ENCODE measurements at regions not wholly inside any gene's neighbourhood (a gene's known extent, or its start where the extent isn't known, plus 50 kb on each side); places are given as distances from the start of the nearest gene placed in this dataset.

DNA sequence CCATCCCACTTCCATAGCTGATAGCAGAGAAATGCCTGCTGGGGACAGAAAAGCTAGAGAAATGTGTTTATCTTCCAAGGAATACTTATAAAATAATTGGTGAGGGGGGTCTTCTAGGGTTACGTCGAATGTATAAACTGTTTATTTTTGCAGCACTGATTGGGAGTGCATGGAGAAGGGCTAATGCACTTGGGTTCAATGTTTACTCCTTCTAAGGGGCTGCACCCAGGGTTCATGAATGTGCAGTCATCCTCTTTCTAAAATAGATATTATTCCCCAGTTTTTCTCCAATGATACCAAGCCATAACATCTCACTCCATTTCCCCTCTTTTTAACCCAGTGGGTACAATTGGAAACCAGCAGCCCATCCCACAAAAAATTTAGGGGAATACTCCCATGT lies 336.9 kb downstream of the ETS1 start:
- no peak for DNase-seq

DNA sequence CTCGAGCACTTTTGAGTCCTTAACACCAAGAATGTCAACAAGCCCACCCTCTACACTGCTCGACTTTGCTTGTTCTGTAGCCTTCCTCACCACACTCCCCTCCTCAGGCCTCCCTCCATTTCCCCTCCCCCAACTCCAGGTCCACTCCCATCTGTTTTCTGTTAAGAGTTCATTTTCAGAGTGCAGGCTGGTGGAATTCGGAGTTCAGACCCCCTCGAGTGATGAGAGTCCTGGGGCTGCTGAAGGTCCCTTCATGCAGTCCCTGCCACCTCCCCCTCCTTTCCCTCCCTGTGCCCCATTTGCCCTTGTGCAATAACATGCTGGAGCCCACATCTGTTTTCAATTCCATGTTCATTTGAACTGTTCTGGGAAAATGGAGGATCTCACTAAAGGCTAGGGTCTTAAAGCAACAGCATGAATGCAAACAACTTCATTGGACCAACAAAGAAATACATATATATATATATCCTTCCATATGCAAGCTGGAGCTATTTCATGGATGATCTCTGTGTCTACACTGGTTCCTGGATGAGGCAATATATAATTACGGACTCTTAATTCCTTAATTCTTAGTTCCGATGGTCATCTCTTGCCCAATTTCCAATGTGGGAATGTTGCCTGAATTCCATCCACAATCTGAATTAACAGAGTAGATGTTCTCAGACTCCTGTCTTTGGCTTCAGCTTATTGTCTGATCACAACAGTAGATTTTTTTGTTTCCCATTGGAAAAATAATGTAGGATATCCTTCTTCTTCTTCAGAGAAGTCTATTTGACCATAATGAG lies 340.4 kb downstream of the ETS1 start:
- DNase-seq, result no peak

DNA sequence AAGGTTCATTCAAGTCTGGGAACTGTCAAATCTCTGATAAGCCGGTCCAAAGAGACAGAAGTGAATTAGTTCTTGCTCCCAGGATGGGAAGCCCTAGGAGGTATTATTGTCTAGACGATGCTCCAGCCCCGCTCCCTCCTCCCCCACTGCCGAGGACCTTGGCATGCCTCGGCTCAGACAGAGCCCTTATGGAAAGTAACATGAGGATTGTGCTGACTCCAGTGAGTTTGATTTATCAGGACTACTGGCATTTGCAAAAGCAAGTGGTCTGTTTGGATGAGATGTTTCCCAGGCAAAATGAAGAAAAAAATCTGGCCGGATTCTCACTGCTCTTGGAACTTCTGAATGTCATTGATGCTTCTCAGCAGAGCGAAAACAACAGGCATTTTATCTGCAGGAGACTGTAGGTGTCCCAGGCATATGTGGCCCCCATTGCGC lies 341.0 kb downstream of the ETS1 start:
- no peak for DNase-seq

DNA sequence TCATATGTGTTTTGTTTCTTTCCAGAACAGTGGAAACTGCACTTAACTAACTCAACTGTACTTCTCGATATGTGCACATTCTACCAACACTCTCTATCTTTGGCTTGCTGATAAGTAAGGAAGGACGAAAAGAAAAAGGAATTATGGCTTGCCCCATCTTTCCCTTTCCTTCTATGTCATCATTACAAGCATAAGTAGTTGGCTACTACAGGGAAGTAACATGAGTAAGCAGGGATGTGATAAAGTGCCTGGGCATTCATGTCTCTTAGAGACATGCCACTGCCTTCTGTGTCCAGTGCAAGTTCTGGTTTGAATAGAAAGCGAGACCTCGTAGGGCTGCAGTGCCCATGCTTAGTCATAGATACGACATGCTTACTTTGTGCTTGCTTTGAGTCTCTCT lies 342.5 kb downstream of the ETS1 start:
- no peak for DNase-seq

DNA sequence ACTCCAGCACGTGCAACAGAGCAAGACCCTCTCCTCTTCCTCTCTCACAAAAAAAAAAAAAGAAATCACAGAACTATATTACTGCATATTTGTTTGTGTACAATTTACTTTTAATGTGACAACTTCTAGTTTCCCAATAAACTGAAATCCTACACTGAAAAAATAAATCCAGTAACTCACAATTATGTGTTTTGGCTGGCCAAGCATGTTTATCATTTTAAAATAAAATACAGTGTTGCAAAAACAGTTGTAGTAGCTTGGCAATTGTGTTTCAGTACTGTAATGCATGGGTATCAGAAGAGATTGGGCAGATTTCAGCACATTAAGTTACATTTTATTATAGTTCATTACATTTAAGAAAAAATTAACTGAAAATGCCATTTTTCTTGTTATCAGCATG lies 344.9 kb downstream of the ETS1 start:
- DNase-seq, result no peak

DNA sequence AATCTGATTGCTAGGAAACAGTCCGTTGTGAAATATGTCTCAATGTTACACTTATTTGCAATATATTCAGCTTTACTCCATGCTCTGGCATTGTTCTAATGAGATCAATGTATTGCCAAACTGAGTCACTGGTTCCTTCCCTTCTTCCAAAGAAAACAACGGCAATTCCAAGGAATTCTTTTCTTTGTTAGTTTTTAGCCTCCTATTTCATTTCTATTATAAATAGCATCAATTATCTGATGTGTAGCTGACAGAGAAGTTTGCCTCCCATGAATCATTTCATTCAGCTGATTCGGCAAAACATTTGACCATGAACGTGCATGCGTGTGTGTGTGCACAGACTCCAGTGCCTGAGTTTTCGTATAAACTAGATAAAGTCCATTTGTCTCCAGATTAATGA lies 346.8 kb downstream of the ETS1 start:
- DNase-seq, result no peak

DNA sequence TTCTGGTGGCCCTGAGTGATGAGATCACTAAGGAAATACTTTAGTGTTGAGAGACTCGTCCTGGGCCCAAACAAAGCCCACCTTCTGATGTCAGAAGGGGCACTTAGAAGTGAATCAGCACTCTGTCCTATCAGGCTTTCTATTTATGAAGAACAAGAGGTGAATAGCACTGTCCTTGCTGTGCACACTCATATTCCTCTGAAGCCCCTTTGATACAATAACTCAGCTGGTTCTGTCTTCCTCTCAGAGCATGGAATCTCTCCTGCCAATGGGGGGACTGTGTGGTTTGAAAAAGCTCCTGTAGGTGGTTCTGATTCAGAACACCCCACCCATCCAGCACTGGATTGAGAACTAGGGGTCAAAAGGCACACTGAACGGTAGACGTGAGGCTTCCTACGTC lies 348.1 kb downstream of the ETS1 start:
- DNase-seq, result no peak

DNA sequence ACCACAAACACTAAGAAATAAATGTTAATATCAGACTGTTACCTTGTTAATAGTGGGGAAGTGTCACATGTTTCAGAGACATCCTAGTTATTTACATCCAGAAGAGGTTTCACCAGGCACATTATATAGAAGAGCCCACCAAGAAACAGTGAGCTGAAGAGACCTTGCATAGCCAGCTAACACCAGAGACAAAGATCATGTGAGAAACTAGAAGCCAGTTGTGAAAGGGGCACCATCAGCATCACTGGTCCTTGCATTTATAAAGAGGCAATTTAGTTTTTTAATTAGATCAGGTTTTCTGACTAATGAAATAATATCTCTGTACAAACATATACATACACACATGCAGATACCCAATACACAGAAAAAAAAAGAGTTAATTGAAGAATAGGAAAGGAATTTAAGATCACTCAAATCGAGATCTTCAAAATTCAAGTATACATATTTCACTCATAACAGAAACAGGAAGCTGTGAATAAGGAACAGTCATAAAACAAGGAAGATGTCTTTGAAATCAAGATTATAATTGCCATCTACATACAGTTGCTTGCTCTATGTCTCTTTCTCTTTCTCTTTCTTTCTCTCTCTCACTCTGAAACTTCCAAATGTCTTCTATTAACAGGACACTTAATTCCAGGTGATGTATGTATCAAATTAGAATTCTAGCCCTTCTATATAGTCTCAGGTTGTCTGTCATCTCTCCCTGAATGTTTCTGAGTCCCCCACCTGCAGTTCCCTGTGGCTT lies 348.7 kb downstream of the ETS1 start:
- DNase-seq, result no peak

DNA sequence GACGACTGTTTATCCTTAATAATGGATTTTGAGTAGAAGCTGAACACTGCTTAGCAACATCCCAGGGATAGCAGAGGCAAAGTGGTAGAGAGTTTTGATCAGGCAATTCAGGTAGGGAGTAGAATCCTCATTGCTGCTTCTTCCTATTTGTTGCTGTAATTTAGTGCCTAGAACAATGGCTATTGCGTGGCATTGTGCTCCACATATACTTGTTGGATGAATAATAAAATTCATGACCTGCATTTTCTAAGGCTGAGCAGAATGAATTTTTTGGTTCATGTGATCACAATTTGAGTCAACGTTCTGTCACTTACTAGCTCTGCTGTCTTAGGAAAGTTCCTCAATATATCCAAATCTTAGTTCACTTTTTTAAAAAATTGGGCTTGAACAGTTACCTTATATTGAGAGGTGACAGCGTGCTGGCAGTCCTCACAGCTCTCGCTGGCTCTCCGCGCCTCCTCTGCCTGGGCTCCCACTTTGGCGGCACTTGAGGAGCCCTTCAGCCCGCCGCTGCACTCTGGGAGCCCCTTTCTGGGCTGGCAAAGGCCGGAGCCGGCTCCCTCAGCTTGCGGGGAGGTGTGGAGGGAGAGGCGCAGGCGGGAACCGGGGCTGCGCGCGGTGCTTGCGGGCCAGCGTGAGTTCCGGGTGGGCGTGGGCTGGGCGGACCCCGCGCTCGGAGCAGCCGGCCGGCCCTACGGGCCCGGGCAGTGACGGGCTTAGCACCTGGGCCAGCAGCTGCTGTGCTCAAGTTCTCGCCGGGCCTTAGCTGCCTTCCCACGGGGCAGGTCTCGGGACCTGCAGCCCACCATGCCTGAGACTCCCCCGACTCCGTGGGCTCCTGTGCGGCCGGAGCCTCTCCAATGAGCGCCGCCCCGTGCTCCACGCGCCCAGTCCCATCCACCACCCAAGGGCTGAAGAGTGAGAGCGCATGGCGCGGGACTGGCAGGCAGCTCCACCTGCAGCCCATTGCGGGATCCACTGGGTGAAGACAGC lies 350.6 kb downstream of the ETS1 start:
- DNase-seq, result no peak

DNA sequence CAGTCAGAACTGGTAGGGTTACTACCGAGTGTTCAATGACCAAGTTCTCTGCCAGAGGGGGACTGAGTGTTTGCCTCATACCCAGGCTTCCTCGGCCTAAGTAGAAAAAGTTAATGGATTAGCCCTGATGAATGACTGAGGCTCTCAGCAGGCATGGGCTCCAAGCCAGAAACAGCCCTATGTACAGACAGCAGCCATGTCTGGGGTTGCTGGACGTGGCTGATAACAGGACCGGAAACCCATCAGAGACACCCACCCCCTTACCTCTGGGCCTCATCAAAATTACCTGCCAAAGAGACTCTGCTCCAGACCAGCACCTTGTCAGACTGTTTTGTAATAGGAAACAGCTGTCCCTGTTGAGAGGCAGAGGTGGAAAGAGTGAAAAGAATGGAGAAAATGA lies 351.4 kb downstream of the ETS1 start:
- no peak for DNase-seq

DNA sequence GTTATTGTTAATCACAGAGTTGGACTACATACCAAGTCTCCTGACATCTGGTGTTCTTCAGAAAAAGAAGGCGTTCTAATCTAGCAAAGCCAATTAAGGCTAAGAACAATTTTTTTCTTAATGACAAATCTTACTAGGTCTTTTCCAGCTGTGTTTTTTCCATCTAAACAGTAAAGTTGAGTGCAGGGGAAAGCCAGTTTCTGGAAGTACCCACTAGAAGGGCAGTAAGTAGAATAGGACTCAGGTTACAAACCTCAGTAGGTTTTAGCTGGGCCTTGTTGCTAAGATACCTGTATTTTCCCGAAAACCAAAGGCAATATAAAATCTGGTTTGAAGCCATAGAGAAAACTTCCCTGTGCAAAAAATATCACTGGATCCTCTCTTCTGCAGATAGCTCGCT lies 351.9 kb downstream of the ETS1 start:
- no peak for DNase-seq

DNA sequence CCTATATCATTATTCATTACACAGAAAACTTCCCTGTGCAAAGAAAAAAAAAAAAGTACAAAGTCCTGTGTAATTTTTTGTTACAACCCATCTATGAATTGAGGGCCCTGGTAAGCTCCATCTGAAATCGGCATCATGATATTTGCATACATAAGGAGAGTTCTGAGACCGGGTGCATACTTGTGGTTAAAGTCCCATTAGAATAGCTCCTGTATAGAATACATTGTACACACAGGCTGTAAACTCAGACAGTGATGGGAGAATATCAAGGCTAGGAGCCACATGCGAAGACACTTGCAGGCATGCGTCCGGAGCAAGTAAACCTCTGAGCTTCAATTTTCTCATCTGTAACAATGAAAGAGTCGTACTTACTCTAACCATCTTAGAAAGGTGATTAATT lies 353.2 kb downstream of the ETS1 start:
- DNase-seq, result no peak

DNA sequence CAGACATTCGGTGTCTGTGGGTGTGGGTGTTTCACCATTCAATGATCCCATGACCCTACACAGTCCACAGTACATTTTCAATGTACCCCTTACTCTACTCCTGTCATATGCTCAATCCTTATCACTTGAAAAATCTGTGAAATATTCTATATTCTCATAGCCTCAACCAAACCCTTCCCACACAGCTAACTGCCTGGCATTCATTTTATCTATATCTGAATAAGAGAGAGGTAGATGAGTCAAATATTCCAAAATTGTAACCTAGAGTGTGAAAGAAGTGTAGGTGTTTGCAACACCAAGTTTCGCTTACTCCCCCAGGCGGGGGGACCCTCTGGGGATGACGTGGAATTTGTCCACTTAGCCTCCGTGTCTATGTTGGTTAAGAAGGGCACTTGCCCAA lies 354.8 kb downstream of the ETS1 start:
- no peak for DNase-seq

DNA sequence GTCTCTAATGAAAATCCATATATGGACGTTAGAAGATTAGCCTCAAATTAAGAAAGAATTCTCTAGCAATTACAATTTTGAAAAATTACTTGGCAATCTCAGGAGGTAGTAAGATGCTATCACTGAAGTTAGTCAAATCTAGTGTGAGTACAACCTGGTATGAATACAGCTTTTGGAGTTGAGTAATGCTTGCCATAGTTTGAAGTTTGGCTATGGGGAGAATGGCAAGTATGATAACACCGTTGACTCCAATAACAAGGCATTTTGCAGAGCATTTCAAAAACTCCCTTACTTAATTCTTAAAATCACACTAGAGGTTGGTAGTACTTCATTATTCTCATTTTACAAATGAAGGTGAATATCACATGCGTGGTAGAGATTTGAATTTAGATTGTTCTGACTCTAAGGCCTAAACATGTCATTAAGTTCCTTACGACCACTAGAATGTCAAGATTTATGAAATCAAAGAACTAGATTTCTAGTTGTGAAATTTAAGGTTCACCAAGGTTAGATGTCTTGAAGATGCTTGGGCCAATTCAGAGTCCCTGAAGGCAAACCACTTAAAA lies 355.4 kb downstream of the ETS1 start:
- no peak for DNase-seq

DNA sequence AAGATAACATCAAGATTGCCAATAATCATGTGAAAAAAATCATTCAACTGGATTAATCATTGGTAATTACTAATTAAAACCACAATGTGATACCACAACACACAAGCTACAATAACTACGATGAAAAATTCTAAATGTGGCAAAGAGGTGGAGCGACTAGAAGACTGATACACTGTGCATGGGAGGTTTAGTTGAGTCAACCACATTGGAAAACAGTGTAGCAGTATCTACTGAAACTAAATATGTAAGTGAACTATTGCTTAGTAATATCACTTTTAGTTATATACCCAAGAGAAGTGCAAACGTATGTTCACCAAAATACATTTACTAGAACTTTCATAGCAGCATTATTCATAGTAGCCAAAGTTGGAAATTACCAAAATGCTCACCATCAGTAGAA lies 359.9 kb downstream of the ETS1 start:
- no peak for DNase-seq

DNA sequence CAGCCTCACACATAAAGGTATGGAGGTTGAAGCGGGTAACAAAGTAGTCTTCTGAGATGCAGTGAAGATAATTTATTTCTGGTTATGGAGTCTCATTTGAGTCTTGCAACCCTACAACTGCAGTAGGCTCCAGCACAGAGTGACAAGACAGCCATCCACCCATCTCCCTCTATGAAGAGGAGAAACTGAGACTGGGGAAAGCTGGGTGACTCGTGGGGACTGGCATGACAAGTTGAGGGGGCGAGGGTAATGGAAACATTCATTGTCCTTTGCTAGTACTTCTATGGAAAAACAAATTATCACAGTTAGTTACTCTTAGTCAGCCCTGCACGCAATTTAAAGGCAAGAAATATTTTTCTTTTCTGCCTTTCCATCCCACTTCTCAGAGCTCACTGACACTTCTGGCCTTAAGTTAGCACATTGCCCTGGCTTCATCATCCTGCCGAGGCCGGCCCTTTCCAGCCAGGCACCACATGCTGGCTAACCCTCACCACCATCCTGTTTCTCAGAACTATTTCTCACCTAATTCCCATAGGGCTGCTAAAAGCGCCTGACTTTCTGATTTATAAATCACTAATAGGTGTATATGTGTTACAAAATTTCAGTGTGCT lies 361.1 kb downstream of the ETS1 start:
- DNase-seq, result no peak

DNA sequence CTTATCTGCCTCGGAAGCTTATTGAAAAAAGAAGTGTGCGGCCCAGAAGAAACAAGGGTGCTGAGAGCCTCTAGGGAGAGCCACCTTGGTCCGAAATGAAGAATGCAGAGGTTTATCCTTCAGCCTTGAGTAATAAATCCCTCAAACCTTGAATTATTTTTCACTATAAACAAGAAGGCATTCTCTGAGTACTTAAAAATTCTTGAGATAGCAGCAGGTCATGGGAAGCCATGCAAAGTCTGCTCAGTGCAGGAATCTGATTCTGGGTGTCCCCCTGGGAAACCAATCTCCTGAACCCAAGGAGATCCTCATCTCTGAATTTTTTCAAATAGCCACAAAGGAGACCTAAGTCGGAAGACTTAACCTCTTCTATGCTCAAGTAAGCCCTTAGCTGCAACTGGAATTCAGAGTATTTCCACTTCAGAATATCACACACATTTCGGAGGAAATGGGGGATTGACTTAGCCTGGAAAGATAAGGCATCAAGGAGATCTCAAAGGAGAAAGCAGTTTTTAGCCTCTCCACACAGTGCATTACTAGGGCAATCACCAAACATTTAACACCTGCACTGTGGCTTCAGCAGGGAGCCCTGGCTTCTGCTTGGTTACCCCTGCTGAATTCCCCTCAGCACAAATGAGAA lies 365.0 kb downstream of the ETS1 start:
- DNase-seq, result no peak

DNA sequence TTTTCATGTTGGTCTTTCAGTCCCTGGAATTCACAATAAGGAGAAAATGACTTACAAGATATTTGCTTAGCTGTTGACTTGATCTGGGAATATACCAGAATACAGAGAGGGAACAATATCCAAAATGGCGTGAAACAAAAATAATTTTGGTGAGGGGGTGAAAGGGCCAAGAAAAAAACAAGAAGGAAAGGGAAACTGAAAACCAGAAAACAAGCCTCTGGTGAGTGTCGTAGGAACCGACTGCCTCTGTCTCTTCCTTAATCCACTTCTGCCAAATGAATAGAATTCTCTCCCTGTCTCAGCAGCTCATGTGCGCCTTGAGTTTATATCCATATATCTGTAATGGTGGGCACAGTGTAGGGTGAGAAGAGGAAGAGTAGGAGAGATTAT lies 367.6 kb downstream of the ETS1 start:
- DNase-seq, result no peak

DNA sequence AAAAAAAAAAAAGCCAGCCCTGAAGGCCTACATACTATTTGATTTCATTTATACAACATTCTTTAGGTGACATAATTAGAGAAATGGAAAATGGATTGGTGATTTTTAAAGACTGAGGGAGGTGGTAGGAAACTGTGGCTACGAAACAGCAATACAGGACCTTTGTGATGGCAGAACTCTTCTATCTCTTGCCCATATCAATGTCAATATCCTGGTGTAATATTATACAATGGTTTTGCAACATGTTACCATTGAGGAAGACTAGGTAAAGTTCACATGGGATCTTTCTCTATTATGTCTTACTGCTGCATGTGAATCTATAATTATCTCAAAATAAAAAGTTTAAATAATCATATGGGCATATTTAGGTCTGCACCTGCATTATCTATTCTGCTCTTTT lies 371.2 kb downstream of the ETS1 start:
- no peak for DNase-seq

DNA sequence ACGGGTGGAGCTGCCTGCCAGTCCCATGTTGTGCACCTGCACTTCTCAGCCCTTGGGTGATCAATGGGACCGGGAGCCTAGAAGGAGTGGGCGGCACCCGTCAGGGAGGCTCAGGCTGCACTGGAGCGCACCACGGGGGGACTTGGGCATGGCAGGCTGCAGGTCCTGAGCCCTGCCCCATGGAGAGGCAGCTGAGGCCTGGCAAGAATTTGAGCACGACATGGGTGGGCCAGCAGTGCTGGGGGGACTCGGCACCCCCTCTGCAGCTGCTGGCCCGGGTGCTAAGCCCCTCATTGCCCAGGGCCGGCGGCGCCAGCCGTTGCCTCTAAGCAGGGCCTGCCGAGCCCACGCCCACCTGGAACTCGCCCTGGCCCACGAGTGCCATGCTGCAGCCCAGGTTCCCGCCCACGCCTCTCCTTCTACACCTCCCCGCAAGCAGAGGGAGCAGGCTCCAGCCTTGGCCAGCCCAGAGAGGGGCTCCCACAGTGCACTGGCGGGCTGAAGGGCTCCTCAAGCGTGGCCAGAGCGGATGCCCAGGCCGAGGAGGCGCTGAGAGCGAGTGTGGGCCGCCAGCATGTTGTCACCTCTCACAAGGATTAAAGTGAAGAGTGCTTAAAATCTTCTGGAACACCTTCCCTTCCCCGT lies 372.0 kb downstream of the ETS1 start:
- no peak for DNase-seq

DNA sequence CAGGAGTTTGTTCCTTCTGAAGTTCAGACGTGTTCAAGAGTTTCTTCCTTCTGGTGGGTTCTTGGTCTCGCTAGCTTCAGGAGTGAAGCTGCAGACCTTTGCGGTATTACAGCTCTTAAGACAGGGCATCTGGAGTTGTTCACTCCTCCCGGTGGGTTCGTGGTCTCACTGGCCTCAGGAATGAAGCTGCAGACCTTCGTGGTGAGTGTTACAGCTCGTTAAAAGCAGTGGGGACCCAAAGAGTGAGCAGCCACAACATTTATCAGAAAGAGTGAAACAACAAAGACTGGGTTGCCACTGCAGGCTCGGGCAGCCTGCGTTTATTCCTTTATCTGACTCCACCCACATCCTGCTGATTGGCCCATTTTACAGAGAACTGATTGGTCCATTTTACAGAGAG lies 373.1 kb downstream of the ETS1 start:
- no peak for DNase-seq

DNA sequence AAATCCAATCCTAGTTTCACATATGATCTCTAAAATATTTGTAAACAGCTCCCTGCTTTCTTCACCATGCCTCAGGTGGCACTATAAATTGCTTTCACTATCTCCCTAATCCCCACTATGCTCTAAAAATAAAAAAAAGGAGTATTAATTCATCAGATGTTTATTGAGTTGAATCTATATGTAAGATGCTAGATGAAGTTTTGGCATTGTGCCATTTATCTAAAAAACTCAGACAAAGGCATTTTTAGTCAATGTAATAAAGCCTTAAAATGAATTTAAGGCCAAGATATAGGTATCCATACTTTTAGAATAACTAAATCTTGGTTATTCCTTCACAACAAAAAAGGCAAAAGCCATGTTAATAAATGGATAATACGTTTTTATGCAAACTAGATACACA lies 373.9 kb downstream of the ETS1 start:
- no peak for DNase-seq

All from T1000 (cell line).